Middle frontal gyrus (tissue), 1 donor: ENCODE measurements at regions not wholly inside any gene's neighbourhood (a gene's known extent, or its start where the extent isn't known, plus 50 kb on each side); places are given as distances from the start of the nearest gene placed in this dataset.

Source experiments
- DNase-seq: peaks from one replicate; pipeline ENCODE4 v3.0.0-alpha.2; 2015; ENCODE audit warnings: low spot score; ENCODE audit errors: extremely low spot score

DNA sequence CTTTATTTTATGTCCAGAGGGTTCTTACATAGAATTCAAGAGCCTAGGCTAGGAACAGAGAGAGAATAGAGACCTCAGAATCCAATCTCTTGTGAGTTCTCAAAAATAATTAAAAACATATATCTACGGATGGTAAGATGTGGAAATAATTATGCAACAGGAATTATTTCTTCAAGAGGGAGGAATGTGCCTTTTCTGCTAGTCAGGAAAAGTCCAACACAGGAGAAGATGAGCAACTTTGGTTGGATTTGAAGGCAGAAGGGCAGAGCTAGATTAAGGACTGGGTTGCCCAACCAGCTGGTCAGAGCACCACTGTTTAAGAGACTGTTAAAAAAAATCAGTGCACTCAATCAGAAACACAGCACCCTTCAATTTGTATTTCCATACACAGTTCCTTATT, 365.5 kb downstream of the ETNK1 start:
- DNase-seq: no peak

DNA sequence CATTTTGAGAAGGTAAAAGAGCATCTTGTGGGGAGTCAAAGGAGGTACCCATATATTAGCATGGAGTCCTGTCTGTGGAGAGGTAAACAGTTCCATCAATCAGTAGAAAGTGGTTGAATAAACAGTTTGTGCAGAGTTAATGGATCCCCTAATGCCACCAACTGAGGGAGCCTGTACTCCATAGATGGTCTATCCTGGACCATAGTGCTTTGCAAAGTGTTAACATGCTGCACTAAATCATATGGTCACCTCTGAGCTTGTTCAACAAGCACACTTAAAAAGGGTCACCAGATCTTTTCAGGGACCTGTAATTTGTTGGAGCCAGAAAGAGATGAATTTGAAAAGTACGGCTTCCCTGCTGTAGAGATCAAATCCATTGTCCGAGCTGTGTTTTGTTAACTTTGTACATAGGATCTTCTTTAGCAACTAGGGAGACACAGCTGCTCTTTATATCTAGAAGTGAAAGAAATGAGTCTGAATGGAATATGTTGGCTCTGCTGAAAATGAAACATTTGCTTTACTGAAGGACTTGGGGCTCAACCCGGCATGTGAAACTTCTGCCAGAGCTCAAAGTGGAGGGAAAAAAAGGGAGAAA, 366.4 kb downstream of the ETNK1 start:
- DNase-seq: no peak

DNA sequence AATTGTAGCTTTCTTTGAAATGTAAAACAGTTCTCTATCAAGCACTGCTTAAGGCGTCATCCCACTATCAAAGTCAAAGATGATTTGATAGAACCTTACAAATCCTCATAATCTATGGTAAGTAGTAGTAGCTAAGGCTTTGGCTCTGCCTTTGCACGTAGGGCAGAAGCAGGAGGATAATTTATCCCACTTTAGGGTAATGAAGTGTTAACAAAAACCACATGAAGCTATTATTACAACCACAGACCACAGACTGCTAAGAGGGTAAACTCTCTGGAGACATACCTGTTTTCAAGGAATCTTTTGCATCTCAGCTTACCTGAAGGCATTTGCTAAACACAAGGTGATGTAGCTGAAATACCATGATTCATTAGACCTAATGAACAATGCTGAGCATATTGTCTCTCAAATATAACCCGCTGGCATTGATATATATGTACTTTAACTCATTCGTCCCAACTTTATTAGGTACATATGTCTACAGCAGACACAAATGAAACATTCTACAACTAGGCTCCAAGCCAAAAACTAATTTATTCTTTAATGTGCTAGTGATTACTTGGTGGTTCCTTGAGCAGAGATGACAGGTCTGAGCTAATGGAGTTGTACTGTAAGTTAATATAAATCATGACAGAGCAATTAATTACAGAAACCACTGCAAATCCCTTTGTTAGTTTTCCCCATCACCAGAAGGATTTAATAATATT, 368.8 kb downstream of the ETNK1 start:
- no peak for DNase-seq

DNA sequence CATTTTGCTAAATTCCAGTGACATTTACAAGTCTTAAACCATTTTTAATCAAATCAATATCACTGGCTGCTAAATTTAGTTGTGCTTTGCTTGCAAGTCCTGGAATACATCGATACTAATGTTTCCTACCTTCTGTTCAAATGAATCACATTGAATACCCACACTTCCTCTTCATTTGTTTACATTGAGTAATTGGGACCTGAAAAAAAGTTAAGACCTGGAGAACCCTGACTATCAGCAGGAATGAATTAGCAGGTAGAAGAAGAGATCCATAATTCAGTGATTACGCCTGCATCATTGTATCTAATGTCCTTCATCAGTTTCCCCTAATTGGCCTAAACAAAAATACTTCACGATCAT, 369.3 kb downstream of the ETNK1 start:
- DNase-seq: no peak

DNA sequence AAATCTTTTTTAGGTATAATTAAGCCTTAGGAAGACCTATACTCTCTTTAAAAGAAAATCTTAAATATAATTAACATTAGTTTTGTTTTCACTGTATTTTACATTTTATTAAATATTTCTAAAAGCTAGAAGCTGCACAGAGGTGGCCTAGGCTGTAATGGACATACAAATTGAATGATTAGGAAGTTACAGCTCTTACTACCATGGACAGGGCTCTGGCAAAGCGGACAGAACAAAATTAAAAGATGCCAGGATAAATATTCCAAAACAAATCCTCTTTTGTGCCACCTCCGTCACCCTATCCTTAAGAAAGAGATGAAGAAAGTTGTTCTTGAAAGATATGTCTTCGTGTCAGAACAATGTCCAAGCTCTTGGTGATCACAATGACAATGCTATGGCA, 376.5 kb downstream of the ETNK1 start:
- DNase-seq: no peak

DNA sequence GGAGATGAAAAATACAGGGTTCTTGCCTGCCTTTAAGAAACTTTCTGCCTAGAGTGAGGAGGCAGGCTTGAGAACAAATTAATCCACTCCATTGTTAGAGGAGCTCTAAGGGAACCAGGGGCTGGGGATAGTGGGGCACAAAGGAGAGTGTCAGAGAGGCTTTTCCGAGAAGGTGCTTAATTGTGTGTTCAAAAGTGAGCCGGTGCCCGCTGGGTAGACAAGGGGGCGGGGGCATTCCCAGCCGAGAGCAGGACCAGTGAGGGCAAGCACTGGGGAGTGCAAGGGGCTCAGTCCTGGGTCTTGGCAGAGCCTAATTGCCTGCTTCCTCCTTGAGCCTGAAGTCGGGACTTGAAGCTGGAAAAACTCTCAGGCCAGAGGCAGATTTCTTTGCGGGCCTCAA, 377.4 kb downstream of the ETNK1 start:
- DNase-seq: no peak

DNA sequence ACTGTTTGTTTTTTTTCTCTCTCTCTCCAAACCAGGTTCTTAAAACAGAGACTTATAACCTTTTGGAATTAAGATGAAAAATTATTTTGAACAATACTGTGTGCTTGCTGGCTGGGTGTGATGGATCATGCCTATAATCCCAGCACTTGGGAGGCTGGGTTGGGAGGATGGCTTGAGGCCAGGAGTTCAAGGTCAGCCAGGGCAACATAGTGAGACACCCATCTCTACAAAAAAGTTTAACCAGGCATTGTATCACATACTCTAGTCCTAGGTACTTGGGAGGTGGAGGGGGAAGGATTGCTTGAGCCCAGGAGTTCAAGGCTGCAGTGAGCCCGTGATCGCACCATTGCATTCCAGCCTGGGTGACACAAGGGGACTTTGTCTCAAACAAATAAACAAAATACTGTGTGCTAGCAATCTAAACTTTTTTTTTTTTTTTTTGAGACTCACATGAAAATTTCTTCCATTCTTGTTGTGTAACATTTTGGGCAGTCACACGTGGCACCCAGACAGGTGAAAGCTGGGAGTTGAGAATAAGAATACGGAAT, 379.6 kb downstream of the ETNK1 start:
- no peak for DNase-seq

DNA sequence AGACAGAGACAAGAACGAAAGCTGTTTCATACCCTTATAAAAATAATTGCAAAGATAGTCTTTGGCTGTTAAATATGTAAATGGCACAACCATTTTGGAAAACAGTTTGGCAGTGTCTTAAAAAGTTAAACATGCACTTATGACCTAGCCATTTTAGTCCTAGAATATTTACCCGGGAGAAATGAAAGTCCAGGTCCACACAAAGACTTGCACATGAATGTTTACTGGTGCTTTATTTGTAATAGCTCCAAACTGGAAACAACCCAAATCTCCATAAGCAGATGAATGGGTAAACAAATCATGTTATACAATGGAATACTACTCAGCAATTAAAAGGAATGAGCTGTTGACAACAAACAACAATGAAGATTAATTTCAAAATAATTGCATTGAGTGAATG, 380.4 kb downstream of the ETNK1 start:
- no peak for DNase-seq

DNA sequence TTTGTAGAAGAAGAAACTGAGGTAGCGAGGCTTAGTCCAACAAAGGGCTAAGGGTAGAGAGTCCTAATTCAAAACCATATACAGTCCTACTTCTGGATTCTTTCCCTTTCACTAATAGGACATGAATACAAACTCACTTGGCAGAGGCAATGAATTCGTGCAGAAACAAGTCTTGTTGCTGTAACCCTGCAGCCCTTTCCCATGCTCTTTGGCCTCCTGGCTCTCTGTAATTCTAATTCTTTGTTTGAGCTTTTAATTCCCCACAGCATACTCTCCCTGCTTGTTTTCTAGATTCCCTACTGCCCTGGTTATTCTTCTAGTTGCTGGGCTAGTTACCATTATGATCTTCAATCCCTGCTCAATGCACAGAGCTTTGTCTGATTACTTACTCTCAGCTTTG, 381.4 kb downstream of the ETNK1 start:
- DNase-seq: peak; percentile 2

DNA sequence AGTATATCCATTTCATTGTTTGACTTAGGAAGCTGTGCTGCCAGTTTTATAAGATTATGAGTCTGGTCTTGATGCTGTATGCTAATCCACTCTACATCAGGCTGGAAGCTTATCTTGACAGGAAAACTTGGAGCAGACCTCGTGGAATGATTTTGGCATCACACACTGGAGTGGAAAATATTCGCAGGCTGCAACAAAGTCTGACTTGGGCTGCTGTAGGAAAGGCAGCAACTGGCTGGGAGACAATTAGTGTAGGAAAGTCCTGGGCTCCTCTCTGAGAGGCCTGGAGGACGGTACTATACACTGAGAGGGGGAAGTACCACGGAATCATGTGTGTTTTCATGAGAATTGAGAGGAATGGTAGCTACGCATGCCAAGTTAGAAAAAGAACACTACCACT, 383.7 kb downstream of the ETNK1 start:
- no peak for DNase-seq

DNA sequence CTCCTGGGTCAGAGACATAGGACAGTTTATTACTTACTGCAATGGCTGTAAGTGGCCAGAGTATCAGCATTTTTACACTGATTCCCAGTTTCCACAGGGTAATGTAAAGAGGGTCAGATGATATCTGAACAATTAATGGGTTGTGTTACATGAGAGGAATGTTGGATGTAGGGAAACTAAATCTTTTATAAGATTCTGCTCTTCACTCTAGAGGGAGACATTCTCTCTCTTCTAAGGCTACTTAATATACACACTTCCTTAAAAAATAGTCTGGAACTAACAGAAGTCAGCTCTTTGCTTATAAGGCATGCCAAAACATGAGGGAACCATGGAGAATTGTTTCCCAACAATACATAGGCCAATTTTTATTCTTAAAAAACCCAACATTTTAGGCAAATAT, 389.8 kb downstream of the ETNK1 start:
- DNase-seq: no peak

DNA sequence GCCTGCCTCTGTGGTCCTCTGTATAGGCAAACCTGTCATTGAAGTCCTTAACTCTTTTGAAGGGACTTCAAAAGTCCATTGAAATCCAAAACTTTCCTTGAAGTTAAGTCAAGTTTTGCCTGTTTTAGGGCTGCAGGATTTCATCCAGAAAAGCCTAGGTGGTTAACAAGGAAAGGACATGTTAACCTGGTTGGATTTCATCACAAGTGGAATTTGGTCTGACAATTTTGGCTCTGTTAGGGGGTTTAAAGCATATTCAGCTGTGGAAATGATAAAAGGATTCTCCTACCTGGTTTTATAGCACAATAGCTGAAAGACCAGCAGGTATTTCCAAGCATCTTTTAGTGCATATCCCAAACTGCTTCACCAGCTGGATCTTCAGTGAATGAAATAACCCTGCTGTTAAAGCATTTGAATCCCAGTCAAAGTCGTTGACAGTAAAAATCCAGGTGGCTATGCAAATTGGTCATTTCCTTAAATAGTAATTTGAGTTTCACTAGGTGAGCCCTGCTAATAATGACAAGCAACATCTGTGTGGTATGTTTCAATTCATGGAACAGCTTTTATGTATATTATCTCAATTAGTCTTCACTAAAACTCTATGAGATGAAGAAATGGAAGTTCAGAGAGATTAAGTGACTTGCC, 400.5 kb downstream of the ETNK1 start:
- no peak for DNase-seq

DNA sequence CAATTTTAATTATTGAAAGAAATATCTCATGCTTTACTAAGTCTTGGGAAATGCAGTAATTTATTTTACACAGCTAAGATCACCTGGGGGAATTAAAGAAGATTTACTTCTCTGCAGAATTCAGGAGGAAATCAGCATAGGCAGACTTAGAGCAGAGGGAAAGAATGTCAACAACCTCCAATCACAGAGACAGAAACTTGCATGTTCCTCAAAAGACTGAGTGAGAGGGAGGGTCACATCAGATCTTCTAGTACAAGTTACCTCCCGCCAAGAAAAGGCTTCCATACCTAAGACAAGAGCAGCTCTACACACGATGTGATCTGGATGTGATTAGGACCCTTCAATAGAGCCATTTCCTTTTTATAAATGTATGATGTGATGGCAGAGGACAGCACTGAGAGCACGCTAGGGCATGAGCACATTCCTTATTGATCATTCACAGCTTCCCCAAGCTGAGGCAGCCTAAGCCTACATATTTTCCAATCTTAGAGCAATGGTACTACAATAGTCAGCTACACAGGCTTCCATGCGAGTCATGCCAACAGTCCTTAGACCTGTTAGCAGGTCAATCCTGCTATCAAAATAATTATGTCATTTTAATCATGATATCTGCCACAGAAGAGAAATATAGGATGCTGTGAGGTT, 403.3 kb downstream of the ETNK1 start:
- DNase-seq: no peak

DNA sequence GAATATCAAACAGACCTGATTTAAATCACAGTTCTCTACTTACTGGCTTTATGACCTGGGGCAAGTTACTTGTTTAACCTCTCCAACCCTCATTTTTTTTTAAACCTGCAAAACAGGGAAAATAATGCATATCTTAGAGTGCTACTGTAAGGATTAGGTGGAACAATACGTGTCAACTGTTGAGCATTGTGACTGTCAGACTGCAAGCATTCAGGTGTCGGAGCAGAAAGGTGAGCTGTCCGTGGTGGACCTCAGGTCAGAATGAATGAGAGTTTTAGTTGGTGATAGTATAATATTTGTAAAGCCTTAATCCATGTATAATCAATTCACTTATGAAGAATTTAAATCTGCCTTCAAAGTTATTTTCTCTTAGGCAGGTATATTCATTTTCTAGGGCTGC, 404.2 kb downstream of the ETNK1 start:
- DNase-seq: no peak

DNA sequence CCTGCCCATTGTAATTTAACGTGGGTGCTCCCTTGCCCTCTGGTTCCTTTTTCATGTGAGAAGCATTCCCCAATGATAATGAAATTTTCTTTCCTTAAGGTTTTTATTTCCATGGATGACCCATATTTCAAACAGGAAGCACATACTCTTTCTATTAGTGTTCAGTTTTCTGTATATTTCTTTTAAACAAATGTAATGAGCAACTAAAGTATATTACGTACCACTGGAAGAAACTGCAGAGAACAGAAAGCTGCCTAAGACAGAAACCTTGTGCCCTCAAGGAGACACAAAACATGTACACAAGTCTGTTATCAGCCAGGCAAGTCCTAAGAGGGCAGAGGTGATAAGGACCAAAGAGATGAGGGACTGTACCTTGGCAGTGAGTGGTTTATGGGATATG, 414.9 kb downstream of the ETNK1 start:
- no peak for DNase-seq

DNA sequence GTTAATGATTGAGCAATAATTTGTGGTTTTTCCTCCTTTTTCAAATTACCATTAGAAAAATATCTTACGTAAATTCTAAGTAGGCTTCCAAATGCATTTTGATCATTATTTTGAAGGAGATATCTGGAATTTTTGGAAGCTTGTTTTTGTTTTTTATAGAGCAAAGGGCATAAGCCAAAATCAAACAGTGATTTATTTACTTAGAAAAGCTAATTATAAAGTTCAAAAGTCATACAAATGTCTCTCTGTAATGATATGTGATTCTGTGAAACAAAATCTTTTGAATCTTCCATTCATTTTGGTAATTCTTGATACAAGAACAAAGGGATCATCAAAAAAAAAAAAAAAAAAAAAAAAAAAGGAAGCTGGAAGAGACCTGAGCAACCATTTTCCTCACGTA, 416.8 kb downstream of the ETNK1 start:
- DNase-seq: no peak

DNA sequence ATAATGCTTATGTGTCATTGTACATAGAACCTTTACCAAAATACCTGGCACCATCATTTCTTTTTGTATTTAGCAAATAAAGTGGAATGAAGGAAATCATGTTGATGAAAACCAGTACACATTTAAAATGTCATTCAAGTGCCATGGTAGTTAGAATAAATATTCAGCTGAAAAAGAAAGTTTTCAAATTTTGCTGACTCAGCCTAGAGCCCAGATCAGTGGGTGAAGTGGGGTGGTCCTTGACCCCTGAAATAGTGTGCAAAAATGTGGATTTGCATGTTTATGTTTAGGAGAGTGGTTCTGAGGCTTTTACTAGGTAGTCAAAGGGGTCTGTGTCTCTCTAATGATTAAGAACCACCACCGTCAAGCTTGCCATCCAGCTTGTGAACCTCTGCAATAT, 418.7 kb downstream of the ETNK1 start:
- no peak for DNase-seq

DNA sequence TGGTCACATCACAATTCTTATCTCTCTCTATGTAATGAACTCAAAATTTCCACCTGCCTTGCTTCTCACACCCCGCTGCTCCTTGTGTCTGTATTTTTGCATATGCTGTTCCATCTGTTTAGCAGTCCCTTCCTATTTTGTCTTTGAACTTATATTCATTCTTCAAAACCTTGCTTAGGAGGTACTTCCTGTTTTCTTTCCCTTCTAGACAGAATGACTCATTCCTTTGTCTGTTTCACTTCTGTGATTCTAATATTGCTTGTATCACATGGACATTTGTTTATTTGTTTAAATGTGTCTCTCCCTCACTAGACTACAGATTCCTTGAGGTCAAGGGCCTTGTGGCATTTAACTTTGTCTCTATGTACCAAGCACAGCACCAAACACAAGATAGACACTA, 424.2 kb downstream of the ETNK1 start:
- no peak for DNase-seq

DNA sequence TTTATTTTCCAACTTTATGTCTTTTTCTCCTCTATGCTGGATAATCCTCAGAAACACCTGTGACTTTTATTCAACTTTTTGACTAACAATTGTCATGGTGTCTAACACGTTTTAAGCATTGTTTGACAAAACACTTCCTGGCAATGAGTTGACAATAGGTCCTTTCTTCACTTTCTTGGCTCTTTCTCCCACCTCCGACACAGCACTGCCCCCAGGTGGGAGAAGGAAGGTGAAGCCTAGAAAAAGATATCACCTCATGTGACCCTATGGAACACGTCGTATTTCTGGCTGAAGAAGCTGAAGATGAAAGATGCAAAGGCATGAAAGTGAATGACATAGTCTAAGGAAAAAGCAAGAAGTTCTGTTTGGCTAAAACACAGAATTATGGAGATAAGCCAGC, 430.0 kb downstream of the ETNK1 start:
- no peak for DNase-seq

DNA sequence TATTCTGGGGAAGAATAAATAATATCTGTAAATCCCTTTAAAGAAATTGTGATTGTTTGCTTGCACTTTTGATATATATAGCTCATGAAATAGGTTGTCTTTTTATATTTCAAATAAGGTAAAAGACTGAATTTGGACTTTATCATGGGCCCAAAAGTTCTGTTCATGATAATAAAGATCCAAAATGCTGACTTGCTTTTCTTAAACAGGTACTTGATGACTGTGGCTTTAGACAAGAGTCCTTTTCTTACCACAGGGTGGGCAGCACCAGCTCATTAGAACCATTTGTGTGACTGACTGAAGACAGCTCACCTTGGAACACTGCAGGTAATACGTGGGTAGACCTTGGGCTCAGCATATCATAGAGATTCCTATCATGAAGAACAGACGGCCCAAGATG, 432.6 kb downstream of the ETNK1 start:
- no peak for DNase-seq

DNA sequence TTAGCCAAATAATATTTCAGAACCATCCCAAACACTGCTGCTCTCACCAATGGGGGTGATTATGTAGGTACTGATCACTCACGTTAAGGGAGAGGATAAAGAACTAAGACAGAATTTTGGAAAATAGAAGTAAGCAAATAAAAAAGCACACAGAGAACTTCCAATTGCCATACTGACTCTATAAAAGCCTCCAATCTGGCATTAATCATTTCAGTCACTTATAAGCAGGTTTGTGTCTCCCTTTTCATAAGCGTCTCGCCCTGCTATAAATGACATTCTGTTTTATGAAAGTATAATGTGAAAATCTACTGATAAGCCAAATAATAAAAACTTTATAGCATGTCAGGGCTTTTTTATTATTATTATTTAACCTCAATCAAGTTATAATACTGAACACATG, 435.2 kb downstream of the ETNK1 start:
- no peak for DNase-seq

DNA sequence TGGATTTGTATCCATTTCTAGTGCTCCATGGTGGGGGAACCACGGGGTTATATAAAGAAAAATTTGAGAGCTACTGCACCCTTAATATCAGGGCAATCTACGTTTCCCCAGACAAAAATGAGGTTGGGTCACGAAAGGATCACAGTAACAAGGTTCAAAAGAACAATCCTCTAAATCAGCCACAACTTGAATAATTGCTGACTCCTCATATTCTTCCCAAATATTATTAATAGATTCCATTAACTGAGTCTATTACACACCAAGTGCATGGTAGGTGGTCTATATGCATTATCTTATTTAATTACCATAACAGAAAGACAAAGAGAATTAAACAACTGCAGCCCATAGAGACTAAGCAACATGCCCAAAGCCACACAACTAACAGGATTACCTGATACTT, 438.2 kb downstream of the ETNK1 start:
- DNase-seq: no peak
